ENCODE measurements at regions not wholly inside any gene's neighbourhood (a gene's known extent, or its start where the extent isn't known, plus 50 kb on each side); places are given as distances from the start of the nearest gene placed in this dataset.

DNA sequence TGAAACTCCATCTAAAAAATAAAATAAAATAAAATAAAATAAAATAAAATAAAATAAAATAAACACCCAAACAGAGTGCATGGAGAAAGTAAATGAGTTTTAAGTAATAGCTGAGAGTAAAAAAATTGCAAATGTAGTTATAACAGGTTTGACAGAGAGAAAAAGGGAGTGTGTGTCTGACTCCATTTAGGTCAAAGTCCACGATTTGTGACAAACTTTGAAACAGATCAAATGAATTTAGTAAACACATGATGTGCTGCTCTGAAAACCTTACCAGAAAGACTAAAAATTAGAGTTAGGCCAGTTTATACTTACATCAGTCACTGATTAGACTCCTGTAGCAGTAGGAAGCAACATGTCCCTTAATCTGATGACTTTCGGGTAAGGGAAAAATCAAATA lies 346.6 kb downstream of the PARP8 start:
- TF ChIP-seq CTCF (IDR thresholded peaks at IDR 0.05; ENCODE audit: low read length) (no peak), EZH2 (IDR thresholded peaks at IDR 0.05; ENCODE audit: borderline replicate concordance, low read length) (no peak)
